ENCODE measurements at regions not wholly inside any gene's neighbourhood (a gene's known extent, or its start where the extent isn't known, plus 50 kb on each side); places are given as distances from the start of the nearest gene placed in this dataset.

GRCh38 chr7:42761486-42761885 is 150.4 kb downstream of the C7orf25 start:
- DNase-seq (no peak), ATAC-seq (no peak)
- Histone ChIP-seq H3K4me3 (no peak overlapping the region), H3K27ac (no peak overlapping the region), H3K4me1 (peaks cover 0 to 5% (median 0%) of the 10 kb centered on the region in 9 donors), H3K9me3 (peaks cover 0 to 8% (median 4%) of the 10 kb centered on the region in 11 donors), H3K27me3 (no peaks in the 10 kb centered on the region), H3K36me3 (no peaks in the 10 kb centered on the region)
- intact Hi-C loops (cut with DNase I): no loop called here
- TF ChIP-seq CTCF (IDR thresholded peaks at IDR 0.05): no peak
- 55 to 76% methylated on average over 1 of the region's 1 CpG for WGBS, 2 donors

- TF ChIP-seq CTCF (IDR thresholded peaks at IDR 0.05): no peak
- ATAC-seq: no peak
- H3K27me3 ChIP-seq: no peaks in the 10 kb centered on the region
- H3K4me1 ChIP-seq: peaks cover 0 to 9% (median 0%) of the 10 kb centered on the region in 9 donors
- intact Hi-C loops (cut with DNase I): loop anchor here in 1 of 10 donors (10.0 kb wide), 1 partner anchor 77 kb away; no protein-coding TSS in a partner anchor
- H3K9me3 ChIP-seq: peaks cover 0 to 8% (median 4%) of the 10 kb centered on the region in 11 donors
- H3K36me3 ChIP-seq: no peaks in the 10 kb centered on the region
- no peak for DNase-seq
- WGBS, 2 donors: 88 to 90% methylated on average over 1 of the region's 1 CpG
- H3K27ac ChIP-seq: no peak overlapping the region
- H3K4me3 ChIP-seq: no peak overlapping the region
Observed at GRCh38 chr7:42758124-42758523, 153.7 kb downstream of the C7orf25 start.

GRCh38 chr7:42756841-42757240 is 155.0 kb downstream of the C7orf25 start:
- Histone ChIP-seq H3K4me1 (peaks cover 0 to 13% (median 0%) of the 10 kb centered on the region in 9 donors), H3K9me3 (peaks cover 0 to 8% (median 4%) of the 10 kb centered on the region in 11 donors), H3K36me3 (no peaks in the 10 kb centered on the region), H3K27ac (no peak overlapping the region), H3K4me3 (no peak overlapping the region), H3K27me3 (no peaks in the 10 kb centered on the region)
- no peak for TF ChIP-seq CTCF (IDR thresholded peaks at IDR 0.05)
- no peak for DNase-seq
- intact Hi-C loops (cut with DNase I): loop anchor here in 1 of 10 donors (10.0 kb wide), 1 partner anchor 78 kb away; no protein-coding TSS in a partner anchor
- WGBS, 2 donors: 78 to 79% methylated on average over 5 of the region's 5 CpGs
- no peak for ATAC-seq

GRCh38 chr7:42753811-42754363 is 158.0 kb downstream of the C7orf25 start:
- Histone ChIP-seq H3K27ac (peak overlapping the region in 3 of 10 donors; percentile 0 to 48 (median 41)), H3K4me1 (peaks cover 0 to 13% (median 0%) of the 10 kb centered on the region in 9 donors), H3K4me3 (no peak overlapping the region), H3K27me3 (no peaks in the 10 kb centered on the region), H3K9me3 (peaks cover 0 to 12% (median 3%) of the 10 kb centered on the region in 11 donors), H3K36me3 (no peaks in the 10 kb centered on the region)
- ATAC-seq: peak in 7 of 8 donors; percentile 56 to 93 (median 68)
- intact Hi-C loops (cut with DNase I): loop anchor here in 2 of 10 donors (1.0 to 10.0 kb wide), 2 partner anchors 19 to 81 kb away; no protein-coding TSS in a partner anchor
- no peak for TF ChIP-seq CTCF (IDR thresholded peaks at IDR 0.05)
- 28 to 36% methylated on average over 3 of the region's 3 CpGs for WGBS, 2 donors
- peak in 1 of 2 donors; percentile 57 for DNase-seq

All from heart right ventricle (tissue), 16 donors.